SU-DHL-6 (cell line): ENCODE measurements at regions not wholly inside any gene's neighbourhood (a gene's known extent, or its start where the extent isn't known, plus 50 kb on each side); places are given as distances from the start of the nearest gene placed in this dataset.

ENCODE experiments used
- EZH2phosphoT487 ChIP-seq: fragments of 200-600 bp; sonication (generic), shearing (Covaris generic); conservative IDR thresholded peaks from 2 replicates; pipeline ENCODE4 v1.6.1; 2018; ENCODE audit warnings: mild to moderate bottlenecking, antibody characterized with exemption, low read length, moderate library complexity, mixed read lengths
- TF ChIP-seq, protein P1 (sequence below): fragments of 200-600 bp; sonication (generic); IDR thresholded peaks from one replicate; pipeline ENCODE4 v1.5.1; 2017; ENCODE audit warnings: antibody characterized with exemption, mild to moderate bottlenecking, low read length, moderate library complexity; ENCODE audit not compliant: insufficient read depth, poor library complexity, severe bottlenecking

DNA sequence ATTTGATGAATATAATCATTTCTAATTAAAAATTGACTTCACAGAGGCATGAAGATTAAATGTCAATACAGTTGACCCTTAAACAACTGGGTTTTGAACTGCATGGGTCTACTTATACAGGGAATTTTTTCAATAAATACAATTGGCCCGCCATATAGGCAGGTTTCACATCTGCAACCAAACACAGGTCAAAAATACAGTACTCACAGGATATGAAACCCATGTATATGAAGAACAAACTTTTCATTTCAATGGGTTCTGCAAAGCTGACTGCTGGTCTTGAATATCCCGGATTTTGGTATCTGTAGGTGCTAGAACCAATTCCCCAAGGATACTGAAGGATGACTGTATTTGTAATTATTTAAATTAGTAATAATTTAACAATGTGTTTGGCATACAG is 555.6 kb downstream of the EPHA4 start:
- TF ChIP-seq, protein P1, sequence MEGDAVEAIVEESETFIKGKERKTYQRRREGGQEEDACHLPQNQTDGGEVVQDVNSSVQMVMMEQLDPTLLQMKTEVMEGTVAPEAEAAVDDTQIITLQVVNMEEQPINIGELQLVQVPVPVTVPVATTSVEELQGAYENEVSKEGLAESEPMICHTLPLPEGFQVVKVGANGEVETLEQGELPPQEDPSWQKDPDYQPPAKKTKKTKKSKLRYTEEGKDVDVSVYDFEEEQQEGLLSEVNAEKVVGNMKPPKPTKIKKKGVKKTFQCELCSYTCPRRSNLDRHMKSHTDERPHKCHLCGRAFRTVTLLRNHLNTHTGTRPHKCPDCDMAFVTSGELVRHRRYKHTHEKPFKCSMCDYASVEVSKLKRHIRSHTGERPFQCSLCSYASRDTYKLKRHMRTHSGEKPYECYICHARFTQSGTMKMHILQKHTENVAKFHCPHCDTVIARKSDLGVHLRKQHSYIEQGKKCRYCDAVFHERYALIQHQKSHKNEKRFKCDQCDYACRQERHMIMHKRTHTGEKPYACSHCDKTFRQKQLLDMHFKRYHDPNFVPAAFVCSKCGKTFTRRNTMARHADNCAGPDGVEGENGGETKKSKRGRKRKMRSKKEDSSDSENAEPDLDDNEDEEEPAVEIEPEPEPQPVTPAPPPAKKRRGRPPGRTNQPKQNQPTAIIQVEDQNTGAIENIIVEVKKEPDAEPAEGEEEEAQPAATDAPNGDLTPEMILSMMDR: no peak
- no peak for TF ChIP-seq EZH2phosphoT487
